KMS-11 (cell line): ENCODE measurements at regions not wholly inside any gene's neighbourhood (a gene's known extent, or its start where the extent isn't known, plus 50 kb on each side); places are given as distances from the start of the nearest gene placed in this dataset.

ENCODE experiments used
- H2AFZ ChIP-seq: fragments of 200-600 bp; sonication (generic); 2 replicates; pipeline ENCODE4 v1.6.1; 2016; ENCODE audit warnings: antibody characterized with exemption, mixed run types, low read depth
- H3K27ac ChIP-seq: fragments of 200-600 bp; sonication (generic); 2 replicates; pipeline ENCODE4 v1.6.1; 2016; ENCODE audit warnings: mild to moderate bottlenecking, mixed run types
- H3K27me3 ChIP-seq: fragments of 200-600 bp; sonication (generic); 2 replicates; pipeline ENCODE4 v1.6.1; 2017; ENCODE audit warnings: mild to moderate bottlenecking, low read depth, mixed run types, moderate library complexity; ENCODE audit not compliant: insufficient read depth
- H3K36me3 ChIP-seq: fragments of 200-600 bp; sonication (generic); 2 replicates; pipeline ENCODE4 v1.6.1; 2017; ENCODE audit warnings: mild to moderate bottlenecking, mixed run types; ENCODE audit not compliant: insufficient read depth
- H3K4me1 ChIP-seq: fragments of 200-600 bp; sonication (generic); 2 replicates; pipeline ENCODE4 v1.6.1; 2016; ENCODE audit warnings: mild to moderate bottlenecking, low read depth, mixed run types; ENCODE audit not compliant: poor library complexity, severe bottlenecking
- H3K4me2 ChIP-seq: fragments of 200-600 bp; sonication (generic); 2 replicates; pipeline ENCODE4 v1.7.0; 2016; ENCODE audit warnings: mild to moderate bottlenecking, mixed run types
- H3K4me3 ChIP-seq: fragments of 200-600 bp; sonication (generic); IDR thresholded peaks from 2 replicates; pipeline ENCODE4 v1.6.1; 2017; ENCODE audit warnings: low read depth, low read length, mixed read lengths; ENCODE audit not compliant: insufficient read depth
- H3K79me2 ChIP-seq: fragments of 200-600 bp; sonication (generic); 2 replicates; pipeline ENCODE4 v1.6.1; 2016; ENCODE audit warnings: low read depth, mixed run types; ENCODE audit not compliant: insufficient read depth
- H3K9ac ChIP-seq: fragments of 200-600 bp; sonication (generic); 2 replicates; pipeline ENCODE4 v1.6.1; 2016; ENCODE audit warnings: mild to moderate bottlenecking, mixed run types
- H4K20me1 ChIP-seq: fragments of 200-600 bp; sonication (generic); 2 replicates; pipeline ENCODE4 v1.6.1; 2016; ENCODE audit warnings: mild to moderate bottlenecking, mixed run types; ENCODE audit not compliant: insufficient read depth
- TF ChIP-seq, protein P1 (sequence below): fragments of 200-600 bp; sonication (generic); conservative IDR thresholded peaks from 2 replicates; pipeline ENCODE4 v1.6.1; 2017; ENCODE audit warnings: low read depth, mild to moderate bottlenecking, antibody characterized with exemption, low read length, moderate library complexity, mixed read lengths

- no peak overlapping the region for H3K9ac ChIP-seq
- H3K27me3 ChIP-seq: no peaks in the 10 kb centered on the region
- no peaks in the 10 kb centered on the region for H3K4me1 ChIP-seq
- H3K27ac ChIP-seq: no peak overlapping the region
- H3K36me3 ChIP-seq: no peaks in the 10 kb centered on the region
- H3K79me2 ChIP-seq: no peaks in the 10 kb centered on the region
- no peak overlapping the region for H3K4me2 ChIP-seq
- H4K20me1 ChIP-seq: no peaks in the 10 kb centered on the region
- H3K4me3 ChIP-seq: no peak overlapping the region
- no peak overlapping the region for H2AFZ ChIP-seq
- TF ChIP-seq, protein P1, sequence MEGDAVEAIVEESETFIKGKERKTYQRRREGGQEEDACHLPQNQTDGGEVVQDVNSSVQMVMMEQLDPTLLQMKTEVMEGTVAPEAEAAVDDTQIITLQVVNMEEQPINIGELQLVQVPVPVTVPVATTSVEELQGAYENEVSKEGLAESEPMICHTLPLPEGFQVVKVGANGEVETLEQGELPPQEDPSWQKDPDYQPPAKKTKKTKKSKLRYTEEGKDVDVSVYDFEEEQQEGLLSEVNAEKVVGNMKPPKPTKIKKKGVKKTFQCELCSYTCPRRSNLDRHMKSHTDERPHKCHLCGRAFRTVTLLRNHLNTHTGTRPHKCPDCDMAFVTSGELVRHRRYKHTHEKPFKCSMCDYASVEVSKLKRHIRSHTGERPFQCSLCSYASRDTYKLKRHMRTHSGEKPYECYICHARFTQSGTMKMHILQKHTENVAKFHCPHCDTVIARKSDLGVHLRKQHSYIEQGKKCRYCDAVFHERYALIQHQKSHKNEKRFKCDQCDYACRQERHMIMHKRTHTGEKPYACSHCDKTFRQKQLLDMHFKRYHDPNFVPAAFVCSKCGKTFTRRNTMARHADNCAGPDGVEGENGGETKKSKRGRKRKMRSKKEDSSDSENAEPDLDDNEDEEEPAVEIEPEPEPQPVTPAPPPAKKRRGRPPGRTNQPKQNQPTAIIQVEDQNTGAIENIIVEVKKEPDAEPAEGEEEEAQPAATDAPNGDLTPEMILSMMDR: no peak
Measured at GRCh38 chr5:24854350-24854749, 209.6 kb upstream of the CDH10 start.

- TF ChIP-seq, protein P1: no peak
- no peaks in the 10 kb centered on the region for H3K36me3 ChIP-seq
- no peak overlapping the region for H2AFZ ChIP-seq
- no peaks in the 10 kb centered on the region for H3K79me2 ChIP-seq
- no peaks in the 10 kb centered on the region for H3K27me3 ChIP-seq
- no peak overlapping the region for H3K27ac ChIP-seq
- no peak overlapping the region for H3K4me3 ChIP-seq
- no peaks in the 10 kb centered on the region for H3K4me1 ChIP-seq
- no peak overlapping the region for H3K4me2 ChIP-seq
- H3K9ac ChIP-seq: no peak overlapping the region
- no peaks in the 10 kb centered on the region for H4K20me1 ChIP-seq
Measured at GRCh38 chr5:24850926-24851486, 206.2 kb upstream of the CDH10 start.

DNA sequence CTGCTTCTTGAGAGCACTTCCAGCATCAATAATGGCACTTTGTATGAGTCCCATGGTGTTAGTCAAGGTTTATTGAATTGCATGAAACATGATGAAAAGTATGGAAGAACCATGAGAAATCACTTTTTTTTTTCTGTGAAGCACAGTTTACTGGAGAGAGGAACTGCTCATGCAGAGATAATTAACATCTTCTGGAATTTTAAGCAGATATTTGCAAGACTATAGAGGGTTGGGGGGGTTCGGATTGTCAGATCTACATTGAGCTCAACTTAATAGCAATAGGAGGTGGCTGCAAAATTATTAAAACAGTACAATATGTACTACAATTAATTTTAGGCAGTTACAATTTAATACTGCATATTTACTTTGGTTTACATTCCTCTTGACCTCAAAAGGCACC lies 204.4 kb upstream of the CDH10 start:
- Histone ChIP-seq H3K9ac (no peak overlapping the region), H3K4me3 (no peak overlapping the region), H4K20me1 (no peaks in the 10 kb centered on the region), H3K4me2 (no peak overlapping the region), H3K79me2 (no peaks in the 10 kb centered on the region), H2AFZ (no peak overlapping the region), H3K27ac (no peak overlapping the region), H3K36me3 (no peaks in the 10 kb centered on the region), H3K27me3 (no peaks in the 10 kb centered on the region), H3K4me1 (no peaks in the 10 kb centered on the region)
- TF ChIP-seq, protein P1: no peak

DNA sequence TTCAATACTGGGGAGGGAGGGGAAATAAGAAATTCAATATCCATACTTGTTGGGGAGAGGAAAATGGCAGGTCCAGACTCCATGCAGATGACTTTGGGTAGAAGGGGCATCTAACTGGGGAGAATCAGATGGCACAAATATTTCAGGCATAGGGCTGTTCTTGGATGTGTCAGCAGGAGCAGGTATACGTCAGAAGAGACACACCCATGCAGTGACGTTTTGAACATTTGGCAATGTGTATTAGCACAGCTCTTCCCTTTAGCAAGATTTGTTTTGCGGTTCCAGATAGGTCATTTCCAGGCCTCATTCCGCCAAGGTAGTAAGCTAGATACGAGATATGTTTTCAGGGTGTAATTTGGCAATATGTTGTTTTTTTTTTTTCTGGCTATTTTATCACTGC lies 187.2 kb upstream of the CDH10 start:
- Histone ChIP-seq H2AFZ (no peak overlapping the region), H3K27me3 (no peaks in the 10 kb centered on the region), H3K4me3 (no peak overlapping the region), H3K9ac (no peak overlapping the region), H3K79me2 (no peaks in the 10 kb centered on the region), H3K36me3 (no peaks in the 10 kb centered on the region), H3K4me1 (no peaks in the 10 kb centered on the region), H3K4me2 (no peak overlapping the region), H4K20me1 (no peaks in the 10 kb centered on the region), H3K27ac (no peak overlapping the region)
- TF ChIP-seq, protein P1: no peak
